ENCODE measurements at regions not wholly inside any gene's neighbourhood (a gene's known extent, or its start where the extent isn't known, plus 50 kb on each side); places are given as distances from the start of the nearest gene placed in this dataset.
"Not testable (repeated sequence)": the region's sequence is repeated elsewhere in the genome, so short reads cannot be mapped to it uniquely, and the experiment has no call there.

DNA sequence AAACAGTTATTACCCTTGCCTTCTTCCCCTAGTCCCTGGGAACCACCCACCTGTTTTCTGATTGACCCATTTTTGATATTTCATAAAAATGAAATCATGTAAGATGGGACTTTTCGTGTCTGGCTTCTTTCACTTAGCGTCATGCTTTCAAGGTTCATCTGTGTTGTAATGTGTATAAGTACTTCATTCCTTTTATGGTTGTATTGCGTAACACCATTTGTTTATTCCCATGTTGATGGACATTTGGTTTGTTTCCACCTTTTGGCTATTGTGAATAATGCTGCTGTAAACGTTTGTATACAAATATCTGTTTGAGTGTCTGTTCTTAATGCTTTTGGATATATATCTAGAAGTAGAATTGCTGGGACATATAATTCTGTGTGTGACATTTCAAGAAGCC lies 650.1 kb upstream of the COX7C start:
- intact Hi-C loops (cut with DNase I), result no loop called here
- no peaks in the 10 kb centered on the region for H3K4me1 ChIP-seq
- no peak overlapping the region for H3K27ac ChIP-seq
- no peaks in the 10 kb centered on the region for H3K9me3 ChIP-seq
- no peak for TF ChIP-seq CTCF (IDR thresholded peaks at IDR 0.05)
- no peak for ATAC-seq
- H3K27me3 ChIP-seq (ENCODE audit: insufficient read depth in 3 of 3, low read length in 2 of 3), result no peaks in the 10 kb centered on the region
- no peak for DNase-seq
- H3K36me3 ChIP-seq (ENCODE audit: insufficient read depth in 1 of 2, low read depth in 1 of 2), result no peaks in the 10 kb centered on the region
- no peak overlapping the region for H3K4me3 ChIP-seq
- 76 to 85% (median 83%) methylated on average over 4 of the region's 4 CpGs for WGBS, 3 donors

DNA sequence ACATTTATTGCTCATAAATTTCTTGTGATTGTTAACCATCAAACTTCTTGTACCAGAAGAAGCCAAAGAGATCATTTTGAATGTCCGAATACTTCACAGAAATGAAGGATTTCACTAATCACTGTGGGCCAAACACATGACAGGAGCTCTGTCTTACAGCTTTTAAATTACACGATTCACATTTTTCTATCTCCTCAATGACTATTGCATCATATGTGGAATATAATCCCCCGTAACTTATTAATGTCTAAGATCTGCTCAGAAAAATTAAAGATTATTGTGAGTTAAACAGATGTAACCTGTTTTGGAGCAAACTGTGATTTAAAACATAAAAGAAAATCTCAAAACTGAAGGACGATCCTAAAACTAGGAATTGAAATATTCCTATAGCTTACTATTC lies 645.2 kb upstream of the COX7C start:
- Histone ChIP-seq H3K36me3 (ENCODE audit: insufficient read depth in 1 of 2, low read depth in 1 of 2) (no peaks in the 10 kb centered on the region), H3K4me3 (no peak overlapping the region), H3K27me3 (ENCODE audit: insufficient read depth in 3 of 3, low read length in 2 of 3) (no peaks in the 10 kb centered on the region), H3K4me1 (no peaks in the 10 kb centered on the region), H3K9me3 (no peaks in the 10 kb centered on the region), H3K27ac (no peak overlapping the region)
- TF ChIP-seq CTCF (IDR thresholded peaks at IDR 0.05), result no peak
- WGBS, 3 donors, result 83 to 88% (median 87%) methylated on average over 4 of the region's 4 CpGs
- no peak for DNase-seq
- no peak for ATAC-seq
- intact Hi-C loops (cut with DNase I), result no loop called here

- no peak for ATAC-seq
- 54 to 69% (median 58%) methylated on average over 1 of the region's 1 CpG for WGBS, 3 donors
- intact Hi-C loops (cut with DNase I), result no loop called here
These were observed 632.6 kb upstream of the COX7C start for GRCh38 chr5:85985167-85985566.

GRCh38 chr5:85990998-85991397 lies 626.7 kb upstream of the COX7C start:
- Histone ChIP-seq H3K4me1 (no peaks in the 10 kb centered on the region), H3K36me3 (ENCODE audit: insufficient read depth in 1 of 2, low read depth in 1 of 2) (no peaks in the 10 kb centered on the region), H3K27ac (no peak overlapping the region), H3K27me3 (ENCODE audit: insufficient read depth in 3 of 3, low read length in 2 of 3) (no peaks in the 10 kb centered on the region), H3K9me3 (no peaks in the 10 kb centered on the region), H3K4me3 (no peak overlapping the region)
- ATAC-seq, result no peak
- intact Hi-C loops (cut with DNase I), result no loop called here
- TF ChIP-seq CTCF (IDR thresholded peaks at IDR 0.05), result no peak
- DNase-seq, result no peak
- WGBS, 3 donors, result 81 to 90% (median 84%) methylated on average over 2 of the region's 2 CpGs

More at GRCh38 chr5:85985167-85985566, 632.6 kb upstream of the COX7C start:
- Histone ChIP-seq H3K27ac (no peak overlapping the region), H3K4me1 (no peaks in the 10 kb centered on the region), H3K27me3 (ENCODE audit: insufficient read depth in 3 of 3, low read length in 2 of 3) (no peaks in the 10 kb centered on the region), H3K4me3 (no peak overlapping the region), H3K36me3 (ENCODE audit: insufficient read depth in 1 of 2, low read depth in 1 of 2) (no peaks in the 10 kb centered on the region), H3K9me3 (no peaks in the 10 kb centered on the region)
- TF ChIP-seq CTCF (IDR thresholded peaks at IDR 0.05), result no peak
- DNase-seq, result no peak

DNA sequence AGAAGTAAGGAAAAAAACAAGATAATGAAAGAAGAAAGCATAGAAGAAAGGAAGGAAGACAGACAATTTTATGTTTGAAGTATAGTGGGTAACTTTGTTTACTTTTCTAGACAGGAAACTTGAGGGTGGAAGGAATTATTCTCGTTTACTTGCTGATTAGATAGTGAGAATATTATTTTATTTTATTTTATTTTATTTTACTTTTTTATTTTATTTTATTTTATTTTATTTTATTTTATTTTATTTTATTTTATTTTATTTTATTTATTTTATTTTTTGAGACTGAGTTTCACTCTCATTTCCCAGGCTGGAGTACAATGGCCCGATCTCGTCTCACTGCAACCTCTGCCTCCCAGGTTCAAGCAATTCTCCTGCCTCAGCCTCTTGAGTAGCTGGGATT lies 623.1 kb upstream of the COX7C start:
- H3K27ac ChIP-seq; H3K36me3 ChIP-seq (ENCODE audit: insufficient read depth in 1 of 2, low read depth in 1 of 2); H3K4me1 ChIP-seq; DNase-seq; H3K9me3 ChIP-seq; H3K27me3 ChIP-seq (ENCODE audit: insufficient read depth in 3 of 3, low read length in 2 of 3); H3K4me3 ChIP-seq; intact Hi-C loops (cut with DNase I); ATAC-seq: not testable (repeated sequence)
- 84 to 97% (median 85%) methylated on average over 3 of the region's 3 CpGs for WGBS, 3 donors

All from psoas muscle (tissue), 7 donors.